ENCODE measurements at regions not wholly inside any gene's neighbourhood (a gene's known extent, or its start where the extent isn't known, plus 50 kb on each side); places are given as distances from the start of the nearest gene placed in this dataset.

DNA sequence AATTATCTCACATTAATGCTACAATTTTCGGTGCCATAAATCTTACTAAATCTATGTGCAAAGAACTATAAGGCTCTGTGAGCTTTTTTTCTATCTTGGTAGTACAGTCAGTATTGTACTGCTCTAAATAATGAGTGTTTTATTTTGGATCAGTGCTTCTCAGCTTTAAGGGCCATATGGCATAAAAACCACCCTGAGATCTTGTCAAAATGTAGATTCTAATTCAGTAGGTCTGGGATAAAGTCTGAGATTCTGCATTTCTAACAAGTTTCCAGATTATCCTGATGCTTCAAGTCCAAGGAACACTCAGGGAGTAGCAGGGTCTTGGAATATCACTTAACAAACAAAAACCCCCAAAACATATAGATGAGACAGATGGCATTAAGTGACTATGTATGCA lies 486.5 kb downstream of the GRXCR1 start:
- Histone ChIP-seq H3K4me3 (ENCODE audit: low read depth, low read length) (no peak overlapping the region), H3K4me1 (ENCODE audit: control insufficient read depth, insufficient read depth, low read length) (no peaks in the 10 kb centered on the region), H3K9me3 (ENCODE audit: control insufficient read depth, insufficient read depth, low read depth, low read length) (no peaks in the 10 kb centered on the region), H3K27ac (ENCODE audit: extremely low read depth, low read depth, low read length) (no peak overlapping the region), H3K36me3 (ENCODE audit: control insufficient read depth in 2 of 2, insufficient read depth in 1 of 2, low read length in 2 of 2) (no peaks in the 10 kb centered on the region)
- TF ChIP-seq ZNF529 (tag by site-specific recombination; IDR thresholded peaks at IDR 0.05; ENCODE audit: insufficient replicate concordance) (no peak), ZNF747 (tag by site-specific recombination; IDR thresholded peaks at IDR 0.05) (no peak), GLIS2 (tag by site-specific recombination; IDR thresholded peaks at IDR 0.05) (no peak), ZBTB17 (tag by site-specific recombination; IDR thresholded peaks at IDR 0.05) (no peak), ZNF629 (tag by site-specific recombination; IDR thresholded peaks at IDR 0.05) (no peak), ZNF169 (tag by site-specific recombination; IDR thresholded peaks at IDR 0.05) (no peak), ZBTB48 (tag by site-specific recombination; IDR thresholded peaks at IDR 0.05) (no peak), ZNF239 (tag by site-specific recombination; IDR thresholded peaks at IDR 0.05) (no peak), OSR2 (tag by site-specific recombination; IDR thresholded peaks at IDR 0.05) (no peak)
- TF ChIP-seq, protein P1, sequence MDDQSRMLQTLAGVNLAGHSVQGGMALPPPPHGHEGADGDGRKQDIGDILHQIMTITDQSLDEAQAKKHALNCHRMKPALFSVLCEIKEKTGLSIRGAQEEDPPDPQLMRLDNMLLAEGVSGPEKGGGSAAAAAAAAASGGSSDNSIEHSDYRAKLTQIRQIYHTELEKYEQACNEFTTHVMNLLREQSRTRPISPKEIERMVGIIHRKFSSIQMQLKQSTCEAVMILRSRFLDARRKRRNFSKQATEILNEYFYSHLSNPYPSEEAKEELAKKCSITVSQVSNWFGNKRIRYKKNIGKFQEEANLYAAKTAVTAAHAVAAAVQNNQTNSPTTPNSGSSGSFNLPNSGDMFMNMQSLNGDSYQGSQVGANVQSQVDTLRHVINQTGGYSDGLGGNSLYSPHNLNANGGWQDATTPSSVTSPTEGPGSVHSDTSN (CRISPR knock-in tag; IDR thresholded peaks at IDR 0.05), result no peak
- TF ChIP-seq, protein P2, sequence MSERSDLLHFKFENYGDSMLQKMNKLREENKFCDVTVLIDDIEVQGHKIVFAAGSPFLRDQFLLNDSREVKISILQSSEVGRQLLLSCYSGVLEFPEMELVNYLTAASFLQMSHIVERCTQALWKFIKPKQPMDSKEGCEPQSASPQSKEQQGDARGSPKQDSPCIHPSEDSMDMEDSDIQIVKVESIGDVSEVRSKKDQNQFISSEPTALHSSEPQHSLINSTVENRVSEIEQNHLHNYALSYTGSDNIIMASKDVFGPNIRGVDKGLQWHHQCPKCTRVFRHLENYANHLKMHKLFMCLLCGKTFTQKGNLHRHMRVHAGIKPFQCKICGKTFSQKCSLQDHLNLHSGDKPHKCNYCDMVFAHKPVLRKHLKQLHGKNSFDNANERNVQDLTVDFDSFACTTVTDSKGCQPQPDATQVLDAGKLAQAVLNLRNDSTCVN (tag by site-specific recombination; optimal IDR thresholded peaks at IDR 0.05), result no peak
- TF ChIP-seq, protein P3, sequence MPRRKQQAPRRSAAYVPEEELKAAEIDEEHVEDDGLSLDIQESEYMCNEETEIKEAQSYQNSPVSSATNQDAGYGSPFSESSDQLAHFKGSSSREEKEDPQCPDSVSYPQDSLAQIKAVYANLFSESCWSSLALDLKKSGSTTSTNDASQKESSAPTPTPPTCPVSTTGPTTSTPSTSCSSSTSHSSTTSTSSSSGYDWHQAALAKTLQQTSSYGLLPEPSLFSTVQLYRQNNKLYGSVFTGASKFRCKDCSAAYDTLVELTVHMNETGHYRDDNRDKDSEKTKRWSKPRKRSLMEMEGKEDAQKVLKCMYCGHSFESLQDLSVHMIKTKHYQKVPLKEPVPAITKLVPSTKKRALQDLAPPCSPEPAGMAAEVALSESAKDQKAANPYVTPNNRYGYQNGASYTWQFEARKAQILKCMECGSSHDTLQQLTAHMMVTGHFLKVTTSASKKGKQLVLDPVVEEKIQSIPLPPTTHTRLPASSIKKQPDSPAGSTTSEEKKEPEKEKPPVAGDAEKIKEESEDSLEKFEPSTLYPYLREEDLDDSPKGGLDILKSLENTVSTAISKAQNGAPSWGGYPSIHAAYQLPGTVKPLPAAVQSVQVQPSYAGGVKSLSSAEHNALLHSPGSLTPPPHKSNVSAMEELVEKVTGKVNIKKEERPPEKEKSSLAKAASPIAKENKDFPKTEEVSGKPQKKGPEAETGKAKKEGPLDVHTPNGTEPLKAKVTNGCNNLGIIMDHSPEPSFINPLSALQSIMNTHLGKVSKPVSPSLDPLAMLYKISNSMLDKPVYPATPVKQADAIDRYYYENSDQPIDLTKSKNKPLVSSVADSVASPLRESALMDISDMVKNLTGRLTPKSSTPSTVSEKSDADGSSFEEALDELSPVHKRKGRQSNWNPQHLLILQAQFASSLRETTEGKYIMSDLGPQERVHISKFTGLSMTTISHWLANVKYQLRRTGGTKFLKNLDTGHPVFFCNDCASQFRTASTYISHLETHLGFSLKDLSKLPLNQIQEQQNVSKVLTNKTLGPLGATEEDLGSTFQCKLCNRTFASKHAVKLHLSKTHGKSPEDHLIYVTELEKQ (tag by site-specific recombination; IDR thresholded peaks at IDR 0.05; ENCODE audit: borderline replicate concordance), result no peak
- POLR2A ChIA-PET, result no interaction called here
- CTCF ChIA-PET, result no interaction called here

DNA sequence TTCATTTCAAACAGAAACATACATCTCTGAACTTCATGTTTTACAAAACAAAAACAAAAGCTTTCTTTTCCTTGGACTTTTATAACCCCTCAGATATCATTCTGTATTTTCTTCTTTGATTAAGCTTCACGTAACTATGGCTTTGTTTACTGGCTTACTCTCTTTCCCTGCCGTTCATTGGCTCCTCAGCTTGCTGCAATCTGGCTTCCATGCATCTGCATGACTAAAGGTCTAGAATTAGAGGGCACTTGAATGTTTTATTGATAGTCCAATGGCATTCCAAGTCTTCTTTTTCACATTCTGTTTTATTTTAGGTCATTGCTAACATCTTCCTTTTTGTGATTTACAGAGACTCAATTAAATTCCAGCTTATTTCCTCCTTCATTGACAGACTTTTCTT lies 487.6 kb downstream of the GRXCR1 start:
- H3K4me3 ChIP-seq (ENCODE audit: low read depth, low read length), result no peak overlapping the region
- no peaks in the 10 kb centered on the region for H3K4me1 ChIP-seq (ENCODE audit: control insufficient read depth, insufficient read depth, low read length)
- H3K9me3 ChIP-seq (ENCODE audit: control insufficient read depth, insufficient read depth, low read depth, low read length), result no peaks in the 10 kb centered on the region
- POLR2A ChIA-PET, result no interaction called here
- CTCF ChIA-PET, result no interaction called here
- no peak overlapping the region for H3K27ac ChIP-seq (ENCODE audit: extremely low read depth, low read depth, low read length)
- H3K36me3 ChIP-seq (ENCODE audit: control insufficient read depth in 2 of 2, insufficient read depth in 1 of 2, low read length in 2 of 2), result no peaks in the 10 kb centered on the region
- TF ChIP-seq ZNF112 (tag by site-specific recombination; IDR thresholded peaks at IDR 0.05) (no peak), ZNF76 (tag by site-specific recombination; IDR thresholded peaks at IDR 0.05; ENCODE audit: borderline replicate concordance, low read depth) (no peak), OVOL3 (tag by site-specific recombination; IDR thresholded peaks at IDR 0.05) (no peak), ZNF354C (tag by site-specific recombination; IDR thresholded peaks at IDR 0.05; ENCODE audit: borderline replicate concordance, low read depth) (no peak), KLF8 (tag by site-specific recombination; IDR thresholded peaks at IDR 0.05) (no peak), TCF7L2 (IDR thresholded peaks at IDR 0.05; ENCODE audit: borderline replicate concordance, low read depth, low read length) (no peak), ZNF423 (tag by site-specific recombination; IDR thresholded peaks at IDR 0.05) (no peak), SP7 (tag by site-specific recombination; IDR thresholded peaks at IDR 0.05) (no peak), ZNF555 (tag by site-specific recombination; conservative IDR thresholded peaks at IDR 0.05) (no peak), ZEB2 (tag by site-specific recombination; IDR thresholded peaks at IDR 0.05) (no peak), ZNF248 (tag by site-specific recombination; IDR thresholded peaks at IDR 0.05) (no peak), ZNF391 (tag by site-specific recombination; IDR thresholded peaks at IDR 0.05; ENCODE audit: borderline replicate concordance, low read depth) (no peak), ZNF324 (tag by site-specific recombination; IDR thresholded peaks at IDR 0.05) (no peak), ZNF600 (tag by site-specific recombination; IDR thresholded peaks at IDR 0.05) (no peak)
- TF ChIP-seq, protein P4, sequence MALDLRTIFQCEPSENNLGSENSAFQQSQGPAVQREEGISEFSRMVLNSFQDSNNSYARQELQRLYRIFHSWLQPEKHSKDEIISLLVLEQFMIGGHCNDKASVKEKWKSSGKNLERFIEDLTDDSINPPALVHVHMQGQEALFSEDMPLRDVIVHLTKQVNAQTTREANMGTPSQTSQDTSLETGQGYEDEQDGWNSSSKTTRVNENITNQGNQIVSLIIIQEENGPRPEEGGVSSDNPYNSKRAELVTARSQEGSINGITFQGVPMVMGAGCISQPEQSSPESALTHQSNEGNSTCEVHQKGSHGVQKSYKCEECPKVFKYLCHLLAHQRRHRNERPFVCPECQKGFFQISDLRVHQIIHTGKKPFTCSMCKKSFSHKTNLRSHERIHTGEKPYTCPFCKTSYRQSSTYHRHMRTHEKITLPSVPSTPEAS (tag by site-specific recombination; IDR thresholded peaks at IDR 0.05), result no peak
- TF ChIP-seq, protein P5, sequence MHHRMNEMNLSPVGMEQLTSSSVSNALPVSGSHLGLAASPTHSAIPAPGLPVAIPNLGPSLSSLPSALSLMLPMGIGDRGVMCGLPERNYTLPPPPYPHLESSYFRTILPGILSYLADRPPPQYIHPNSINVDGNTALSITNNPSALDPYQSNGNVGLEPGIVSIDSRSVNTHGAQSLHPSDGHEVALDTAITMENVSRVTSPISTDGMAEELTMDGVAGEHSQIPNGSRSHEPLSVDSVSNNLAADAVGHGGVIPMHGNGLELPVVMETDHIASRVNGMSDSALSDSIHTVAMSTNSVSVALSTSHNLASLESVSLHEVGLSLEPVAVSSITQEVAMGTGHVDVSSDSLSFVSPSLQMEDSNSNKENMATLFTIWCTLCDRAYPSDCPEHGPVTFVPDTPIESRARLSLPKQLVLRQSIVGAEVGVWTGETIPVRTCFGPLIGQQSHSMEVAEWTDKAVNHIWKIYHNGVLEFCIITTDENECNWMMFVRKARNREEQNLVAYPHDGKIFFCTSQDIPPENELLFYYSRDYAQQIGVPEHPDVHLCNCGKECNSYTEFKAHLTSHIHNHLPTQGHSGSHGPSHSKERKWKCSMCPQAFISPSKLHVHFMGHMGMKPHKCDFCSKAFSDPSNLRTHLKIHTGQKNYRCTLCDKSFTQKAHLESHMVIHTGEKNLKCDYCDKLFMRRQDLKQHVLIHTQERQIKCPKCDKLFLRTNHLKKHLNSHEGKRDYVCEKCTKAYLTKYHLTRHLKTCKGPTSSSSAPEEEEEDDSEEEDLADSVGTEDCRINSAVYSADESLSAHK (tag by site-specific recombination; IDR thresholded peaks at IDR 0.05), result no peak
